Stimulated activated CD4-positive, alpha-beta T cell treated with anti-CD3 and anti-CD28 coated beads, Interleukin-1b, Interleukin-23, amount 100 ng/mL, for 48 hours (primary cell): ENCODE measurements at regions not wholly inside any gene's neighbourhood (a gene's known extent, or its start where the extent isn't known, plus 50 kb on each side); places are given as distances from the start of the nearest gene placed in this dataset.

Experiments used
- DNase-seq: peaks from one replicate; pipeline ENCODE4 v3.0.0-alpha.2; 2020

DNA sequence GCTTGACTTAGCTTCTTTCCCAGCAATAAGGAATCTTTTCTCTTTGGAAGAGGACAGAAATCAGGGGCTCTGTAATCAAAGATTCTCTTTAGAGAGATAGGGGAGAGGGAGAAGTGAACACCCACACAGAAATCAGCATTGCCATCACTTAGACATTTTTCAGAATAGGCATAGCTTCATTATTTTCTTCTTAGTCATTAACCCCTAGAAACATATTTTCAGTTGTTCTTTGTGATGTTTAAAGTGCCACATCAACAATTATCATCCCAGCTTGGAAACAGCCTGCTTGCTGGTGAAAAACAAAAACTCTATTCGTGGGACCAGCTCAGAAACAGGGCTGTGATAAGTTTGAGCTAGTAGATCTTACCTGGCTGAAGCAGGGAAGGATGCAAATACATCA, 88.3 kb upstream of the SLC44A3 start:
- DNase-seq = no peak

- DNase-seq = no peak
Measured at GRCh38 chr1:94730450-94730849, 89.7 kb upstream of the SLC44A3 start.

DNA sequence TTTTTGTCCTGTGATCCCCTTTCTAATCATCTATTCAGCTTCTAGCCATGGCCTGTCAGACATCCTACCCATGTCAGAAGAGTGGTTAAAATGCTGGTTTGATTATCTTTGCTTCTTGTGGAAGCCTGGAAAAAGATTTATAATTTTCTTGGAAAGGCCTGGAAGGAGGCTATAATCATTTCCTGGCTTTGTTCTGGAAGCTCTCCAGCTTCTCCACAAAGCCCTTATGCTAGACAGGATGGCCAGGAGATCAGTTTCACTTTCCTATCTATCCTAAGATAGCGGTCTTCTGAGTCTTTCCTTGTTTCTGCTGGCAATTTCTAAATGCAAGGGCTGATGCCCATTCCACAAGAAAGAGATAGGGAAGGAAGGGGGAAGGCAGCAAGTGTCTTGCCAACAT, 90.9 kb upstream of the SLC44A3 start:
- DNase-seq = no peak

- DNase-seq = no peak
Measured at GRCh38 chr1:94727846-94728715, 92.1 kb upstream of the SLC44A3 start.

- DNase-seq = no peak
Measured at GRCh38 chr1:94726981-94727685, 93.0 kb upstream of the SLC44A3 start.

DNA sequence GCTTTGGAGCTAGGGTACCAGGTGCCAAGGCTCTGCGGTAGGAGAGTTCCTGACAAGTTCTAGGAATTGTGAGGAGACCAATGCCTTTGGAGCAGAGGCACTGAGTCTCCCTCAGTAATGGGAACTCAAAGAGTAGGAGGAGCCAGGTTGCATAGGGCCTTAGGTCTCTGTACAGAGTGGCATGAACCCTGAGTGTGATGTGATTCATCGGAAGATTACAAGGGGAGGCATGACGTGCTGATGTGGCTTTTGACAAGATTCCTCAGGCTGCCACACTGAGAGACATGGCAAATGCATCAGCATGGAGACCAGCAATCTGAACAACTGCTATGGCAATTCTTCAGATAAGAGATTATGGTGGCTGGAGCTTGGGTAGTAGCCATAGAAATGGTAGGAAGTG, 94.6 kb upstream of the SLC44A3 start:
- no peak for DNase-seq

GRCh38 chr1:94723894-94724293, 96.3 kb upstream of the SLC44A3 start:
- DNase-seq = no peak

DNA sequence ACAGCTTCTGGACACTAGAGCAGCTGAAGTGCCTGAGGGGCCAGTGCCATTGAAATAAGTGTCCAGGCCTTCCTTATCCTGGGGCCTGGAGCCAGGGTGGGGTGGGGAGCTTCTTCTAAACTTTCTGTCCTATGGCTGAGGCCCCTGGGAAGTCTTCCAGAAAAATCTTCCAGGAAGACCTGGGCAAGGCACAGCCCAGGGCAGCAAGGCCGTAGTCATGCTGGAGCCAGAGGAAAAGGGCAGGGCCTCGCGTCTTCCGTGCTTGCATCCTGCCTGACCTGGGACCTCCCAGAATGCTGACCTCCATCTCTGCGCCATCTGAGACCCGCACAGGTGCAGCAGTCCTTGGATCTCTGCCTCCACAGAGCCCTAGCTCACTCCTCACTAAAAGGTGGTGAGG, 96.7 kb upstream of the SLC44A3 start:
- DNase-seq = no peak

DNA sequence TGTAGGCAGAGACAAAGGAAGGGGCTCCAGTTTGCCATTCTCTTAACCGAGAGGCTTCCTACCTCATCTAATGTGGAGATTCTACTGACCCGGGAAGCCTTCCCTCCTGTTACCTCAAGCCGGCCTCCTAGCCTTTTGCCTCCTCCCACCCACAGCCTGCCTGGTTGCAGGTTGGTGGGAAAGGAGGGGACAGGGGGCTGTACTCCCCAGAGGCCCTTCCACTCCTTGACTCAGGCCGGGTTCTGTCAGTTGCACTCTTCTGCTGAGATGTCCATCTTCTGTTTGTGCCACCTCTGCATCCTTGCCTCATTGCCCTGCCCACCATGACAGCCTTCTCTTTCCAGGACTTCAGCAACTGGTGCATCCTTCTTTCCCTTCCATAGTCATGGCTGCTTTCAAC, 98.0 kb upstream of the SLC44A3 start:
- DNase-seq = no peak

DNA sequence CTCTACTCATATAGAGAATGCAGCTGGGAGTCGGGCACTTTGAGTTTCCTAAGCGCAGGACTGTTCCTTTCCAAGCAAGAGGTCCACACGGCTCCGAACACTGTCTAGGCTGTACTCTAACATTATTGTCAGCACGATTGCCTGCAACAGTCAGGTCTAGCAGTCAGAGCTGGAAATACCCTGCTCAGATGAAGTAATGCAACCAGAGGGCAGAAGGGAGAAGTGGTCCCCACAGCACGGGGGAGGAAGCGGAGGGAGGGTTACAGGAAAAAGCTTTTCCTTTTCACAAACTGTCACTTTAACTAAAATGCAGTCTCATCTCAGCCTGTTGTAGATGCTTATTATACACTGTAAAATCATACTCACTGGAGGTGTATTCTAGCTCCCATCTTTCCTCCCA, 98.9 kb upstream of the SLC44A3 start:
- no peak for DNase-seq

DNA sequence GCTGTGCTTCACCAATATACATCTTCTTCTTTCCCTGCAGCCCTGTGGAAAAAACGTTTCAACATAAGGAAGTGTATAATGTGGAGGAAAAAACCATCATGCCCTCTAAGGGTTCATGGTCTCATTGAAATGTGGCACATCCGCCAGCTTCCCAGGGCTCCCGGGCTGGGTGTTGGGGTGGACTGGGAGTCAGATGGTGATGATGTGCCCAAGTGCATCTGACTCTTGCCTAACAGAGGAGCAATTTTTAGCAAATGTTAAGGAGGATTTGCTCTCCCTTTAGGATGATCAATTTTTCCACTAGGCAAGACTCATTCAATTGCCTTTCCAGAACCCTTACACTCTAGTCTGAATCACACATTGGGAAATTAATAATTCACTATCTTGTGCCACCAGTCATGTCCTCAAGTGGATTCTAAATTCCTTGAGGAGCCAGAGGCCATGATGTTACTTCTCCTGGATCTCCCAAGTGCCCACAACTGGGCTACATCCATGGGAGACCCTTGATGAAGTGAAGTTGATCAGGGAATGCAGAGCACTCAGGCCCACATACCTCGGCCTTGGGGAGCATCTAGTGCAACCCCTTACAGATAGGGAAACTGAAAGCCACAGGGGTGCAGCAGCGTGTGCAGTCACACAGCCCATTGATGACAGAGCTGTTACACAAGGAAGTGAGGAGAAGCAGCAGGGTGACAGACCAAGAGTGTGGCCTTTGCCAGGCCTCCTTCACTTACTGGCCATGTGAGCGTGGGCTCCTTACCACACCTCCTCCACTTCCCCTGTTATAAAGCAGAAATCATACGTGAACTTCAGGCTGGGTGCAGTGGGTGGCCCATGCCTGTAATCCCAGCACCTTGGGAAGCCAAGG, 100.0 kb upstream of the SLC44A3 start:
- DNase-seq = peak; percentile 17

GRCh38 chr1:94716965-94717364, 103.2 kb upstream of the SLC44A3 start:
- DNase-seq = no peak

- no peak for DNase-seq
Measured at GRCh38 chr1:94715321-94715720, 104.8 kb upstream of the SLC44A3 start.

GRCh38 chr1:94714552-94714951, 105.6 kb upstream of the SLC44A3 start:
- no peak for DNase-seq

- no peak for DNase-seq
Measured at GRCh38 chr1:94714152-94714551, 106.0 kb upstream of the SLC44A3 start.

DNA sequence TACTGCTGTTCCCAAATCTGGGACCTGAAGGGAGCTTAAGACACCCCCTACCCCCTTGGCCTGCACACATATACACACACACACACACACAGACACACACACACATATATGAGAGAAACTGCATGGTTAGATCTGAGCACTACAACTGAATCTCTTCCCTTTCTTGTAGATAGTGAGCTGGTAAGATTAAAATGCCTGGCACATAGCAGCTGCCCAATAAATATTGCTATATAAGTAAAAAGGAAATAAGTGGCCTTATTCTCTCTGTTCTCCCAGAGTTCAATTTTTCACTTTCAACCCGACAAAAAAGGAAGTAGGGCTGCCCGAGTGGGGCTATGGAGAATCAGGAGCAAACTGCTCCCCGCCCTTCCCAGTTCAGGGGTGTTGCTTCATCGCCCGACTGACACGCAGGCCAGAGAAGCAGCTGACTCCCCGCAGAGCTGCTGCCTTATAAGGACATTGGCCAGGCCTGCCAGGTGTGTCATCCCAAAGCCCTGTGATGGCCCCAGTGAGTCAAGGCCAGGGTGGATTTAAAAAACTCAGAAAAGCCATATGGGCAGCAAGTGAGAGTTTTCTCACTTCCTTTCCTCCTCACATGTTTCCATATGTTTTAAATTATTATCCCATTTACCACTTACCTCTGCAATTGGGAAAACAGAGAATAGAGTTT, 106.5 kb upstream of the SLC44A3 start:
- no peak for DNase-seq

DNA sequence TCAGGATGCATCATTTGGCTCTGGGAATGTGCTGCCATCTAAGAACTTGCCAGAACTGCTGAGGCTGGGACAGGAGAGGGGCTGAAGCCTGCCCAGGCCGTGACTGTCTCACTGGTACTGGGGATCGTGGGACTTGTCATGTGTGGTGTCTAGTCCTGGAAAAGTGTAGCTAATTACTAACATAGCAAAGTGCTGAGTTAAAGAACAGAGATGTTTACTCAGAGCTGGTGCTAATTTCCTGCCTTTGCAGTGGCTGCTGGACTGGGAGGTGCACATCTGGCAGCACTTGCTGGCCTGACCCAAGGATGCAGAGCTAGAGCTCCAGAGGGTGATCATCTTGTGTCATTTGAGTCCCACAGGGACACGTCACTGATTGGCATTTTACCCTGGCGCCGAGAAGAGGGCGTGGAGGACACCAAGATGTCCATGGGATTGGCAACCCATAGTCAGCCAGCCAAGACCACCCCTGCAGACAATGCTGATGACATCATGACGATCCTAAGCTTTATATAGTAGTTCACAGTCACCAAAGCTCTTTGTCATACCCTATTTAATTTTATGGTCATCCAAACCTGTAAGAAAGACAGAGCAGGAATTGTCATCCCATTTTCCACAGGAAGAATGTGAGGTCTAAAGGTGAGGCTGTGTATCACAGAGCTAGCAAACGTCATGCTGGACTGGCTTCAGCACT, 110.1 kb upstream of the SLC44A3 start:
- no peak for DNase-seq

DNA sequence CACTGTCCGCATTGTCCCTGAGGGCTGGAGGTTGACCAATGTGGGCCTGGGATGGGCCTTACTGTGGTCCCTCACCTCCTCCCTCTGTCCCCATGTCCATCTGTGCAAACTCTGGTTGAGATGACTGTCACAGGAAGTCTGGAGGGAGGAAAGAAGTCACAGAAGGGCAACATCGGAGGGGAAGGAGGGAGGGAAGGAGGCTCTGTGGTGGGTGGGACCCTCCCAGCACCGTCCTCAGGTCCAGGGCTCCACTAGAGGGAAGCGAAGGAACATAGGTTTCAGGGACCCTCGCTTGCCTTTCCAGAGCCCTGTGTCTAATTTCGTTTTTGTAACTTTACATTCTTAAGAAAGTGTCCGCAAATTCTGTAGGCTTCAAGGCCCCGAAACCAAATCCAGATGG, 111.3 kb upstream of the SLC44A3 start:
- DNase-seq = no peak

GRCh38 chr1:94708299-94708685, 111.9 kb upstream of the SLC44A3 start:
- DNase-seq = no peak

GRCh38 chr1:94707321-94708298, 112.5 kb upstream of the SLC44A3 start:
- DNase-seq = no peak

- no peak for DNase-seq
Measured at GRCh38 chr1:94702442-94702815, 117.7 kb upstream of the SLC44A3 start.
